Neuron (in vitro differentiated cells): ENCODE measurements at regions not wholly inside any gene's neighbourhood (a gene's known extent, or its start where the extent isn't known, plus 50 kb on each side); places are given as distances from the start of the nearest gene placed in this dataset.

Experiments
- H2AFZ ChIP-seq: one replicate; pipeline ENCODE4 v1.6.1; 2013; ENCODE audit warnings: low read depth, mild to moderate bottlenecking, inconsistent platforms, low read length, moderate library complexity
- H3K27me3 ChIP-seq: one replicate; pipeline ENCODE4 v1.6.1; 2013; ENCODE audit warnings: low read length; ENCODE audit not compliant: insufficient read depth
- H3K36me3 ChIP-seq: one replicate; pipeline ENCODE4 v1.6.1; 2013; ENCODE audit warnings: low read length; ENCODE audit not compliant: insufficient read depth
- H3K4me1 ChIP-seq: one replicate; pipeline ENCODE4 v1.6.1; 2013; ENCODE audit warnings: low read length; ENCODE audit not compliant: insufficient read depth
- H3K4me3 ChIP-seq: 2 replicates; pipeline ENCODE4 v1.5.1; 2013; ENCODE audit warnings: mild to moderate bottlenecking, low read length, moderate library complexity
- H3K9me3 ChIP-seq: one replicate; pipeline ENCODE4 v1.6.1; 2013; ENCODE audit warnings: low read length

DNA sequence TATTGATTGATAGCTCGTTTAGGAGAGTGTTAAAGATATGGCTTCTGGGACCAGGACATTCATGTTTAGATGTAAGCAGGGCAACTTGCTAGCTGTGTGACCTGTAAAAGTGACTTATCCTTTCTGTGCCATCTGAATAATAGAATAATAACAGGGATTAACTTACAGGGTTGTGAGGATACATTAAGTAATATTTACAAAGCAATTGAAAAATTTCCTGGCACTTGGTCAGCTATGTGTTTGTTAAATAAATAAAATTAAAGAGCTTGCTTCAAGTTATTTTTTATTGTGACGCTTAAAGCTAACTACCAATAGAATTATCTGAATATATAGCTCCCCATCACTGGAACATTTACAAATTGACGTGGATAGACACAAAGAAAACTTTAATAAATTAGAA lies 287.9 kb upstream of the CDIN1 start:
- no peak overlapping the region for H3K4me3 ChIP-seq
- H3K9me3 ChIP-seq = no peaks in the 10 kb centered on the region
- H2AFZ ChIP-seq = no peak overlapping the region
- no peaks in the 10 kb centered on the region for H3K36me3 ChIP-seq
- no peaks in the 10 kb centered on the region for H3K27me3 ChIP-seq
- peaks cover 6% of the 10 kb centered on the region for H3K4me1 ChIP-seq

DNA sequence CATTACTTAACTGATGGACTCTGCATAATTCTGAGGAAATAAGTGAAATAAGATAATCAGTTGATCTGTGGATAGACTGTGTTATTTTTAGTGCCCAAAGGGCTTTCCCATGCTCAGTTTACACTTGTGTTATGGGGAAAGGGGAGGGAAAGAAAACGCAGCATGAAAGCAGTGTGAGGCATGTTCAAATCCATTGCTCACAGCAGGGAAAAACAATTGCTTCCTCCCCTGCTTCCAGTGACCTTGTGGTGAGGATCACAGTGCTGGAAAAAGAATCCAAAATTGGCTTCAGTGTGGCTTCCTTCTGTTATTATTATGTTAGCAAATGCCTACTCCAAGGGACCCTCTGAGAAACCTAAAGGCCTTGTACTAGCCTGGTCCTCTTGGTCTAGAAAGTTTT lies 285.1 kb upstream of the CDIN1 start:
- H3K4me1 ChIP-seq = peaks cover 6% of the 10 kb centered on the region
- no peak overlapping the region for H3K4me3 ChIP-seq
- H2AFZ ChIP-seq = no peak overlapping the region
- H3K36me3 ChIP-seq = no peaks in the 10 kb centered on the region
- H3K27me3 ChIP-seq = no peaks in the 10 kb centered on the region
- H3K9me3 ChIP-seq = no peaks in the 10 kb centered on the region

GRCh38 chr15:36301947-36302346 lies 277.5 kb upstream of the CDIN1 start:
- peak overlapping the region; percentile 67 for H2AFZ ChIP-seq
- no peaks in the 10 kb centered on the region for H3K27me3 ChIP-seq
- H3K4me3 ChIP-seq = no peak overlapping the region
- H3K36me3 ChIP-seq = no peaks in the 10 kb centered on the region
- no peaks in the 10 kb centered on the region for H3K9me3 ChIP-seq
- H3K4me1 ChIP-seq = peaks cover 33% of the 10 kb centered on the region

DNA sequence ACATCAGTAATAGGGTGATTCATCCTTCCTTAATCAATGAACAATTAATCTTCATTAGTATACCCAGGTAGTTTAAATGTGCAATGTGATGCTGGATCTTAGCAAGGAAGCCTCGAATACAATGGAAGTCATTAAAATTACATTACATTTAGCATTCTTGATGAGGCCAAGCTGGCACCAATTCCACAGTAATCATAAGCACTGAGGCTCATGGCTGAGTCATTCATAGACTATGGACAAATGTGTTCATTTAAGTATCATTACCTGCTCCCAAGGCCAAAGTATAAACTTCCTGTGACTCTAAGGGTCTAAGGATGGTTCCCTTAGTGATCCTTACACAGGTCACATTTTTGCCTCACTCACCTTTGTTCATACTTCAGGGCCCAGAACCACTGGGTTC lies 266.4 kb upstream of the CDIN1 start:
- Histone ChIP-seq H2AFZ (no peak overlapping the region), H3K4me1 (peaks cover 2% of the 10 kb centered on the region), H3K9me3 (no peaks in the 10 kb centered on the region), H3K4me3 (no peak overlapping the region), H3K36me3 (no peaks in the 10 kb centered on the region), H3K27me3 (no peaks in the 10 kb centered on the region)

DNA sequence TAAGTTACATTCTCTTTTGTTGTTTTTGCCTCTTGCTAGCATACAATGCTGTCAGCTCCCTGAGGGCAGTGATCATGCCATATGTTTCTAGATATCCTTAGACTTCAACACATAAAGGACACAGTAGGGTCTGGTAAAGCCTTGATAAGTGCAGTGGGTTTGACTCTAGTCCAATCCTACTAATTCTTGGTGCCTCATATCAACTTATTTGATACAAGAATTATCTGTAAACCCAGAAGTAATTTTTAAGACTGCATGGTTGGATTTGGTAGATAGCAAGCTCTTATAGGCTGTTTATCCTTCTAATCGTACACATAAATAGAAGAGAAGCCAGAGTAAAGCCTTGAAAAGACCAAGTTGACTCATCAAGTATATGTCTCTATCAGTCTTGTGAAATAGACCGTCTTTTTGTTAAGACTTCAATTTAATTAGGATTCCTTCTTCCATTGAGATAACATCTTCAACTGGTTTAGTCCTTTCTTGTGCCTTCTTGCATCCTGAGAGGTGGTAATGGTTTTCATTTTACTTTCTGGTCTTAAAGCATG lies 265.6 kb upstream of the CDIN1 start:
- Histone ChIP-seq H3K4me1 (peaks cover 2% of the 10 kb centered on the region), H3K4me3 (no peak overlapping the region), H3K9me3 (no peaks in the 10 kb centered on the region), H3K36me3 (no peaks in the 10 kb centered on the region), H2AFZ (no peak overlapping the region), H3K27me3 (no peaks in the 10 kb centered on the region)

DNA sequence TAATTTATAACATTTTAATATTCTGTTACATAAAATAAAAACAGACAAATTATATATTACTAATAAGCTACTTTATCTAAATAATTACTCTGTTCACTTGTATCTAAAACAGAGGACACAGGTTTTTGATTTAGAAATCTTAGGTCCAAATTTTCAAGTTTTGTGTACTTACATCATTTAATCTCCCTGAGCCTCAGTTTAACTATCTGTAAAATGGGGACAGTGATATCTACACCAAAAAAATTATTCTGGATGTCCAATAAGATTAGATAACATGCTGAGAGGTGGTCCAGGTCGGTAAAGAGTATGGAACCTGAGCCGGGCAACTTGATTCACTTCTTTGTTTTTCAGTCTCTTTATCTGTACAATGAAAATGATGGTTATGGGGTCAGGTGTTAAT lies 263.8 kb upstream of the CDIN1 start:
- Histone ChIP-seq H3K36me3 (no peaks in the 10 kb centered on the region), H3K9me3 (no peaks in the 10 kb centered on the region), H3K27me3 (no peaks in the 10 kb centered on the region), H3K4me1 (peaks cover under 1% of the 10 kb centered on the region), H3K4me3 (no peak overlapping the region), H2AFZ (no peak overlapping the region)

GRCh38 chr15:36323615-36324014 lies 255.8 kb upstream of the CDIN1 start:
- H3K36me3 ChIP-seq = no peaks in the 10 kb centered on the region
- no peaks in the 10 kb centered on the region for H3K27me3 ChIP-seq
- no peaks in the 10 kb centered on the region for H3K4me1 ChIP-seq
- no peak overlapping the region for H3K4me3 ChIP-seq
- H3K9me3 ChIP-seq = no peaks in the 10 kb centered on the region
- no peak overlapping the region for H2AFZ ChIP-seq

- H3K27me3 ChIP-seq = no peaks in the 10 kb centered on the region
- H2AFZ ChIP-seq = no peak overlapping the region
- no peak overlapping the region for H3K4me3 ChIP-seq
- no peaks in the 10 kb centered on the region for H3K36me3 ChIP-seq
- no peaks in the 10 kb centered on the region for H3K4me1 ChIP-seq
- H3K9me3 ChIP-seq = no peaks in the 10 kb centered on the region
Observed at GRCh38 chr15:36325206-36325605, 254.2 kb upstream of the CDIN1 start.

DNA sequence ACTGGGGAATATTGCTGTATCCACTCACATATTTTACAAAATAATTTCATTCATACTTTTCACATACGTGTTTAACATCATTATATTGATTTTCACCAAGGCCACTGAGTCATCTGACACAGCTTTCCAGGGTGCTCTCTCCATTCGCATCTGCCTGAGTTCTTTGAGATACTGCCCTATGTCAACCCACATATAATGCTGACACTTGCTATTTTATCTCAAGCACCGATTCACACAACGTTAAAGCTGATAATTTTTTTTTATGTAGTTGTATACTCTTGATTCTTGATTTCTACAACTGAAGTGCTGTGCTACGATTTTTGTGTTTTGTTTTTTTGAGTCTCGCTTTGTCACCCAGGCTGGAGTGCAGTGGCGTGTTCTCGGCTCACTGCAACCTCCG lies 249.8 kb upstream of the CDIN1 start:
- no peaks in the 10 kb centered on the region for H3K9me3 ChIP-seq
- no peak overlapping the region for H2AFZ ChIP-seq
- H3K4me1 ChIP-seq = peaks cover 5% of the 10 kb centered on the region
- H3K4me3 ChIP-seq = no peak overlapping the region
- H3K36me3 ChIP-seq = no peaks in the 10 kb centered on the region
- no peaks in the 10 kb centered on the region for H3K27me3 ChIP-seq

GRCh38 chr15:36330598-36330997 lies 248.8 kb upstream of the CDIN1 start:
- Histone ChIP-seq H3K36me3 (no peaks in the 10 kb centered on the region), H3K4me3 (no peak overlapping the region), H3K9me3 (no peaks in the 10 kb centered on the region), H3K27me3 (no peaks in the 10 kb centered on the region), H2AFZ (no peak overlapping the region), H3K4me1 (peaks cover 5% of the 10 kb centered on the region)

GRCh38 chr15:36331531-36332275 lies 247.7 kb upstream of the CDIN1 start:
- H3K36me3 ChIP-seq = no peaks in the 10 kb centered on the region
- H3K4me3 ChIP-seq = no peak overlapping the region
- peaks cover 5% of the 10 kb centered on the region for H3K4me1 ChIP-seq
- no peaks in the 10 kb centered on the region for H3K9me3 ChIP-seq
- H3K27me3 ChIP-seq = no peaks in the 10 kb centered on the region
- H2AFZ ChIP-seq = no peak overlapping the region

GRCh38 chr15:36332301-36332700 lies 247.1 kb upstream of the CDIN1 start:
- Histone ChIP-seq H3K27me3 (no peaks in the 10 kb centered on the region), H3K9me3 (no peaks in the 10 kb centered on the region), H3K4me1 (peaks cover 5% of the 10 kb centered on the region), H2AFZ (no peak overlapping the region), H3K36me3 (no peaks in the 10 kb centered on the region), H3K4me3 (no peak overlapping the region)

DNA sequence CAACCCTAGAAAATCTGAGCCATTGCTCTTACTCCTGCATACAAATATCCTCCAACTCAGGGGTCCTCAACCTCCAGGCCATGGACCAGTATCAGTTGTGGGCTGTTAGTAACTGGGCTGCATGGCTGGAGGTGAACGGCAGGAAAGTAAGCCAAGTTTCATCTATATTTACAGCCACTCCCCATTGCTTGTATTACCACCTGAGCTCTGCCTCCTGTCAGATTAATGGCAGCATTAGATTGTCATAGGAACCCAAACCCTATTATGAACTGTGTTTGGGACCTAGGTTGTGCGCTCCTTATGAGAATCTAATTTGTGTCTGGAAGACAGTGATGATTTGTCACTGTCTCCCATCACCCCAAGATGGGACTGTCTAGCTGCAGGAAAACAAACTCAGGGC lies 246.5 kb upstream of the CDIN1 start:
- Histone ChIP-seq H3K36me3 (no peaks in the 10 kb centered on the region), H3K4me3 (no peak overlapping the region), H2AFZ (no peak overlapping the region), H3K4me1 (peaks cover 5% of the 10 kb centered on the region), H3K9me3 (no peaks in the 10 kb centered on the region), H3K27me3 (no peaks in the 10 kb centered on the region)

- no peak overlapping the region for H3K4me3 ChIP-seq
- peaks cover 5% of the 10 kb centered on the region for H3K4me1 ChIP-seq
- no peaks in the 10 kb centered on the region for H3K36me3 ChIP-seq
- H3K9me3 ChIP-seq = no peaks in the 10 kb centered on the region
- no peak overlapping the region for H2AFZ ChIP-seq
- no peaks in the 10 kb centered on the region for H3K27me3 ChIP-seq
Observed at GRCh38 chr15:36334059-36334458, 245.4 kb upstream of the CDIN1 start.
